Activated B cell treated with CpG ODN at 0.5 μM for 24 hours (primary cell): ENCODE measurements at regions not wholly inside any gene's neighbourhood (a gene's known extent, or its start where the extent isn't known, plus 50 kb on each side); places are given as distances from the start of the nearest gene placed in this dataset.

Experiments
- ATAC-seq: fragments of 200-7000 bp; cut with Tn5 transposase; one replicate; pipeline ENCODE4 v1.10.0; 2021; ENCODE audit warnings: low read depth, mild to moderate bottlenecking, moderate library complexity
- CTCF ChIA-PET: fragments of 350-600 bp; sonication (Branson Sonifier 250); formaldehyde crosslinking; loops from one replicate; lab custom pipeline; 2021; ENCODE audit warnings: antibody characterized with exemption; lab: Charles Lee
- POLR2A ChIA-PET: fragments of 350-600 bp; sonication (Branson Sonifier 250); formaldehyde crosslinking; loops from one replicate; lab custom pipeline; 2021; ENCODE audit warnings: antibody characterized with exemption; lab: Charles Lee
- DNase-seq: peaks from one replicate; pipeline ENCODE4 v3.0.0; 2022
- H3K27ac Mint-ChIP-seq: one replicate; pipeline ENCODE4 v1.8.0; 2020; ENCODE audit warnings: mixed read lengths
- H3K27me3 Mint-ChIP-seq: one replicate; pipeline ENCODE4 v1.8.0; 2021; ENCODE audit warnings: mixed read lengths
- H3K36me3 Mint-ChIP-seq: one replicate; pipeline ENCODE4 v1.8.0; 2021; ENCODE audit warnings: low read depth, mixed read lengths
- H3K4me1 Mint-ChIP-seq: one replicate; pipeline ENCODE4 v1.8.0; 2021; ENCODE audit warnings: mixed read lengths
- H3K4me3 Mint-ChIP-seq: one replicate; pipeline ENCODE4 v1.8.0; 2020; ENCODE audit warnings: mild to moderate bottlenecking, mixed read lengths
- H3K9me3 Mint-ChIP-seq: one replicate; pipeline ENCODE4 v1.8.0; 2020; ENCODE audit warnings: mixed read lengths
- CTCF ChIP-seq: fragments of 200-600 bp; IDR thresholded peaks from one replicate; pipeline ENCODE4 v1.8.0; 2022; ENCODE audit warnings: antibody characterized with exemption, mild to moderate bottlenecking
- intact Hi-C: fragments of 100-400 bp; cut with micrococcal nuclease; formaldehyde crosslinking; loops from one replicate; pipeline ENCODE4 v1.15.1; 2024

- Mint-ChIP-seq H3K36me3 (no peaks in the 10 kb centered on the region), H3K27ac (no peak overlapping the region), H3K4me1 (no peaks in the 10 kb centered on the region), H3K27me3 (peaks cover 6% of the 10 kb centered on the region), H3K9me3 (no peaks in the 10 kb centered on the region), H3K4me3 (no peak overlapping the region)
- no peak for TF ChIP-seq CTCF
- ChIA-PET POLR2A (no interaction called here), CTCF (no interaction called here)
- DNase-seq (no peak), ATAC-seq (no peak)
- intact Hi-C loops = no loop called here
Observed at GRCh38 chr13:74795526-74795925, 661.3 kb upstream of the KLF12 start.

- ATAC-seq = no peak
- H3K9me3 Mint-ChIP-seq = peaks cover 3% of the 10 kb centered on the region
- DNase-seq = no peak
- POLR2A ChIA-PET = no interaction called here
- CTCF ChIA-PET = no interaction called here
- H3K36me3 Mint-ChIP-seq = no peaks in the 10 kb centered on the region
- peaks cover 10% of the 10 kb centered on the region for H3K27me3 Mint-ChIP-seq
- no peaks in the 10 kb centered on the region for H3K4me1 Mint-ChIP-seq
- H3K4me3 Mint-ChIP-seq = no peak overlapping the region
- no peak overlapping the region for H3K27ac Mint-ChIP-seq
- no peak for TF ChIP-seq CTCF
- intact Hi-C loops = no loop called here
Observed at GRCh38 chr13:74794582-74794981, 660.4 kb upstream of the KLF12 start.

- Mint-ChIP-seq H3K27ac (no peak overlapping the region), H3K9me3 (peaks cover 3% of the 10 kb centered on the region), H3K36me3 (no peaks in the 10 kb centered on the region), H3K27me3 (peaks cover 10% of the 10 kb centered on the region), H3K4me3 (no peak overlapping the region), H3K4me1 (no peaks in the 10 kb centered on the region)
- intact Hi-C loops = no loop called here
- ATAC-seq = no peak
- ChIA-PET POLR2A (no interaction called here), CTCF (no interaction called here)
- no peak for TF ChIP-seq CTCF
- no peak for DNase-seq
Observed at GRCh38 chr13:74794147-74794546, 659.9 kb upstream of the KLF12 start.

- TF ChIP-seq CTCF = no peak
- intact Hi-C loops = no loop called here
- no peak for ATAC-seq
- no peaks in the 10 kb centered on the region for H3K9me3 Mint-ChIP-seq
- no peak overlapping the region for H3K4me3 Mint-ChIP-seq
- H3K27ac Mint-ChIP-seq = no peak overlapping the region
- H3K36me3 Mint-ChIP-seq = no peaks in the 10 kb centered on the region
- H3K4me1 Mint-ChIP-seq = no peaks in the 10 kb centered on the region
- no peaks in the 10 kb centered on the region for H3K27me3 Mint-ChIP-seq
- POLR2A ChIA-PET = no interaction called here
- no peak for DNase-seq
- CTCF ChIA-PET = no interaction called here
Observed at GRCh38 chr13:74784959-74785358, 650.8 kb upstream of the KLF12 start.

- DNase-seq (no peak), ATAC-seq (no peak)
- no peaks in the 10 kb centered on the region for H3K9me3 Mint-ChIP-seq
- no peaks in the 10 kb centered on the region for H3K36me3 Mint-ChIP-seq
- intact Hi-C loops = no loop called here
- H3K27me3 Mint-ChIP-seq = no peaks in the 10 kb centered on the region
- no peak overlapping the region for H3K27ac Mint-ChIP-seq
- no peak for TF ChIP-seq CTCF
- H3K4me3 Mint-ChIP-seq = no peak overlapping the region
- CTCF ChIA-PET = no interaction called here
- POLR2A ChIA-PET = no interaction called here
- H3K4me1 Mint-ChIP-seq = no peaks in the 10 kb centered on the region
Observed at GRCh38 chr13:74778946-74779345, 644.7 kb upstream of the KLF12 start.
